BLaER1 treated with 17β-estradiol and CSF1 and Interleukin-3, amounts not matched to agents 10 nM and 100 nM (cell line): ENCODE measurements at regions not wholly inside any gene's neighbourhood (a gene's known extent, or its start where the extent isn't known, plus 50 kb on each side); places are given as distances from the start of the nearest gene placed in this dataset.
"Not testable (repeated sequence)": the region's sequence is repeated elsewhere in the genome, so short reads cannot be mapped to it uniquely, and the experiment has no call there.

Experiments
- H3K27ac ChIP-seq, 11 experiments: shearing (Covaris generic); formaldehyde crosslinking; 2 replicates each; pipeline ENCODE4 v1.8.1; 2022
- H3K27me3 ChIP-seq, 11 experiments: shearing (Covaris generic); formaldehyde crosslinking; 2 replicates each; pipeline ENCODE4 v1.8.1; 2022
- H3K36me3 ChIP-seq, 11 experiments: shearing (Covaris generic); formaldehyde crosslinking; 2 replicates each; pipeline ENCODE4 v1.8.1; 2022
- H3K4me1 ChIP-seq, 10 experiments: shearing (Covaris generic); formaldehyde crosslinking; 2 replicates each; pipeline ENCODE4 v1.8.1; 2022
- H3K4me2 ChIP-seq, 11 experiments: shearing (Covaris generic); formaldehyde crosslinking; 2 replicates each; pipeline ENCODE4 v1.8.1; 2022
- H3K4me3 ChIP-seq, 10 experiments: shearing (Covaris generic); formaldehyde crosslinking; 2 replicates each; pipeline ENCODE4 v1.8.1; 2022
- H3K9ac ChIP-seq, 11 experiments: shearing (Covaris generic); formaldehyde crosslinking; 2 replicates each; pipeline ENCODE4 v1.8.1; 2022
- H3K9me3 ChIP-seq, 11 experiments: shearing (Covaris generic); formaldehyde crosslinking; replicated peaks in 1 of 11; 2 replicates each; pipeline ENCODE4 v1.8.1; 2022
- H4K20me1 ChIP-seq, 11 experiments: shearing (Covaris generic); formaldehyde crosslinking; 2 replicates each; pipeline ENCODE4 v1.8.1; 2022
- Cebpa-rat ChIP-seq, 11 experiments: shearing (Covaris generic); IDR thresholded peaks; 2 replicates each; pipeline ENCODE4 v1.8.1; 2022

DNA sequence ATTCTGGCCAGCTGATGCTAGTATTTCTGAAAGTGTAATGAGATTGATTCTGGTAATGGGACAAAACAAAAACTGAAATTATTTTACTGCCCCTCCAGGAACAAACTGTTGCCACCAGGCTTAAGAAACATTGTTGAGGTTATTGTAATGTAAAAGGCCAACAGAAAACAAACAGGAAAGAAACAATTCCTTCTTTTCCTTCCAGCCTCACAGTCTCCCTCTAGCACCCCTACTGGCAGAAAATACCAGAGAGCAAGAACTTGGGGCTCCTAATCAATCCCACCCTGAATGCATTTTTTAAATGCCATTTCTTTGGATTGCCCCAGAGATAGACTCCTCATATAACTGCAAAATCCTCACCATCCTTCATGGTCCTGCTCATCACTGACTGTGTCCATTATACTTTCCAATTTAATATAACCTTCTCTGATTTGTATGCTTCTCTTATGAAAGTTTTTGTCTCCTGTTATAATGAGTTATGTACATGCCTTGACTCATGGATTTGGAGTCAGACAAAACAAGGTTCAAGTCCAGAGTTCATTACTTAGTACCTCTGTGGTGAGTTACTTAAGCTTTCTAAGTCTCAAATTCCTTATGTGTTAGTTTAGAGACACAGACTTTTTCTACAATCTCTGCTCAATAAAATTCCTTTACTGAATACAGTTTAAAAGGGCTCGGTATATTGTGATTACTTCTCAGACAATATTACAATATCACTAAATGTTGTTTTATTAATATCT lies 157.9 kb upstream of the FBN2 start:
- Histone ChIP-seq H3K4me1 (no peaks in the 10 kb centered on the region), H3K9me3 (peaks cover 0 to 7% (median 0%) of the 10 kb centered on the region in 11 experiments; a peak in 1 of 22 replicates), H3K27ac (no peak overlapping the region), H3K9ac (no peak overlapping the region), H3K4me2 (no peak overlapping the region), H3K27me3 (no peaks in the 10 kb centered on the region), H4K20me1 (no peaks in the 10 kb centered on the region), H3K4me3 (no peak overlapping the region), H3K36me3 (no peaks in the 10 kb centered on the region)
- no peak for TF ChIP-seq Cebpa-rat (IDR thresholded peaks at IDR 0.05)

GRCh38 chr5:128701301-128701700 lies 163.3 kb upstream of the FBN2 start:
- H4K20me1 ChIP-seq = no peaks in the 10 kb centered on the region
- H3K9ac ChIP-seq = no peak overlapping the region
- H3K4me3 ChIP-seq = no peak overlapping the region
- no peak for TF ChIP-seq Cebpa-rat (IDR thresholded peaks at IDR 0.05)
- no peaks in the 10 kb centered on the region for H3K36me3 ChIP-seq
- no peak overlapping the region for H3K4me2 ChIP-seq
- 0 out of 22 replicates have a peak, but pooled peaks cover 0 to 4% (median 0%) of the 10 kb centered on the region in 11 experiments for H3K9me3 ChIP-seq
- H3K4me1 ChIP-seq = peaks cover 0 to 7% (median 0%) of the 10 kb centered on the region in 10 experiments; a peak in 6 of 20 replicates
- H3K27me3 ChIP-seq = no peaks in the 10 kb centered on the region
- no peak overlapping the region for H3K27ac ChIP-seq

DNA sequence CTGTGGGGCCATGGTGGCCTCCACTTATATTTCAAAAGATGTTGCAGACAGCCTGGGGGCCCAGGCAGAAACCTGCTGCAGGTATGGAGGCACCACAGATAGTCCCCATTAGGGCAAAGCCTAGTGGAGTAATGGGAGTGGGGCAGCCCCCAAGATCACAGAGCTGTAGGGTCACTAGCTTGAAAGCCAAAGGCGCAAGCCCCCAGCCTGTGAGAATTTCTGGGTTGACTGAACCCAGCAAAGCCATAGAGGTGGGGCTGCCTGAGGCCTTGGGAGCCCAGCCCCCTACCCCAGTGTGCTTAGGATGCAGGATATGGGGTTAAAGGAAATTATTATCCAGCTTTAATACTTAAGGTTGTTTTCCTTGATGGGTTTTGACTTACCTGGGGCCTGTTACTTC lies 165.3 kb upstream of the FBN2 start:
- no peak for TF ChIP-seq Cebpa-rat (IDR thresholded peaks at IDR 0.05)
- no peak overlapping the region for H3K4me2 ChIP-seq
- H3K4me1 ChIP-seq = peaks cover 0 to 7% (median 0%) of the 10 kb centered on the region in 10 experiments; a peak in 6 of 20 replicates
- no peaks in the 10 kb centered on the region for H4K20me1 ChIP-seq
- H3K4me3 ChIP-seq = no peak overlapping the region
- no peak overlapping the region for H3K9ac ChIP-seq
- H3K27ac ChIP-seq = no peak overlapping the region
- no peaks in the 10 kb centered on the region for H3K36me3 ChIP-seq
- peaks cover 0 to 13% (median 0%) of the 10 kb centered on the region in 11 experiments; a peak in 5 of 22 replicates for H3K9me3 ChIP-seq
- no peaks in the 10 kb centered on the region for H3K27me3 ChIP-seq

DNA sequence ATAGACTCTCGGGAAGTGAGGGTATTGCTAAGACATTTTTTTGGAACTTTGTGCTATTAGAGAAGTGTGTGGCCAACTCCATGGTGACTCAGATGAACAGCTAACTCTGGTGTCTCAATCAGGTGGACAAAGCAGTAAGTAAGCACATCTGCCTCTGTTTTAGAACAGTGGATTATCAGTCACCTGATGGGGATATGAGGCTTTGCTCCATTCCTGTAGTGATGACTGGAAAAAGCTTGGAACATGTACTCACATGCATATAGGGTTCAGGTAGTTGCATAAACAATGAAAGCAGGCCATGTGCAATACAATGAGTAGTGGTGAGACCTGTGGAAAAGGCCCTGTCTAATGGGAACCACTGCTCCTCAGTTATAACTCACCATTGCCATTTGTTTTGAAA lies 168.2 kb upstream of the FBN2 start:
- H3K4me3 ChIP-seq = no peak overlapping the region
- no peak overlapping the region for H3K27ac ChIP-seq
- peaks cover 0 to 13% (median 0%) of the 10 kb centered on the region in 11 experiments; a peak in 5 of 22 replicates for H3K9me3 ChIP-seq
- no peak overlapping the region for H3K4me2 ChIP-seq
- peaks cover 0 to 7% (median 0%) of the 10 kb centered on the region in 10 experiments; a peak in 6 of 20 replicates for H3K4me1 ChIP-seq
- no peaks in the 10 kb centered on the region for H4K20me1 ChIP-seq
- no peak for TF ChIP-seq Cebpa-rat (IDR thresholded peaks at IDR 0.05)
- H3K9ac ChIP-seq = no peak overlapping the region
- no peaks in the 10 kb centered on the region for H3K36me3 ChIP-seq
- no peaks in the 10 kb centered on the region for H3K27me3 ChIP-seq

GRCh38 chr5:128708841-128709240 lies 170.8 kb upstream of the FBN2 start:
- Histone ChIP-seq H3K36me3 (no peaks in the 10 kb centered on the region), H3K27me3 (no peaks in the 10 kb centered on the region), H3K4me3 (no peak overlapping the region), H3K27ac (no peak overlapping the region), H3K4me1 (peaks cover 0 to 7% (median 0%) of the 10 kb centered on the region in 10 experiments; a peak in 6 of 20 replicates), H3K9ac (no peak overlapping the region), H3K4me2 (no peak overlapping the region), H3K9me3 (peaks cover 0 to 13% (median 0%) of the 10 kb centered on the region in 11 experiments; a peak in 5 of 22 replicates), H4K20me1 (no peaks in the 10 kb centered on the region)
- no peak for TF ChIP-seq Cebpa-rat (IDR thresholded peaks at IDR 0.05)

DNA sequence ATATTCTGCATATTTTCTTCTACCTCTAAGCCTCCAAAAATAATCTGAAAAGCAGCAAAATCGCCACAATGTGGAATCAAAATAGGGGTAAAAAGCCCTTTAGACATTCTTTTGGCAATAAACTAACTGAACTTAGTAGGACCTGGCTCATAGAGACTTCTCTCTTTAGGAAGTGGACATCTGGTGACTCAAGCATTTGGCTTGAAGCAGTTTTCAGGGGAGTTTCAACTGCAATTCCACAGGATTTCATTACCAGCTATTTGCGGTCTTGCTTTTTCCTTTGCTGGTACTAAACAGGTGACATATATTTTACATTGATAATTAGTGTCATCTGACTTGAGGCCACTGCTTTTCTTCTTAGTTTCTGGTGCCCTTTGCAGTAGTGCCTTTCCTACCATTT lies 173.2 kb upstream of the FBN2 start:
- no peak overlapping the region for H3K4me2 ChIP-seq
- H3K36me3 ChIP-seq = no peaks in the 10 kb centered on the region
- no peaks in the 10 kb centered on the region for H3K4me1 ChIP-seq
- no peak overlapping the region for H3K27ac ChIP-seq
- no peaks in the 10 kb centered on the region for H4K20me1 ChIP-seq
- H3K9me3 ChIP-seq = peaks cover 0 to 13% (median 0%) of the 10 kb centered on the region in 11 experiments; a peak in 6 of 22 replicates
- no peak for TF ChIP-seq Cebpa-rat (IDR thresholded peaks at IDR 0.05)
- H3K9ac ChIP-seq = no peak overlapping the region
- no peak overlapping the region for H3K4me3 ChIP-seq
- H3K27me3 ChIP-seq = no peaks in the 10 kb centered on the region

GRCh38 chr5:128714551-128714950 lies 176.5 kb upstream of the FBN2 start:
- Histone ChIP-seq H3K27me3 (no peaks in the 10 kb centered on the region), H3K9me3 (peaks cover 0 to 3% (median 0%) of the 10 kb centered on the region in 11 experiments; a peak in 1 of 22 replicates), H3K4me3 (no peak overlapping the region), H3K36me3 (no peaks in the 10 kb centered on the region), H3K27ac (no peak overlapping the region), H3K4me2 (no peak overlapping the region), H3K4me1 (no peaks in the 10 kb centered on the region), H4K20me1 (no peaks in the 10 kb centered on the region), H3K9ac (no peak overlapping the region)
- no peak for TF ChIP-seq Cebpa-rat (IDR thresholded peaks at IDR 0.05)

DNA sequence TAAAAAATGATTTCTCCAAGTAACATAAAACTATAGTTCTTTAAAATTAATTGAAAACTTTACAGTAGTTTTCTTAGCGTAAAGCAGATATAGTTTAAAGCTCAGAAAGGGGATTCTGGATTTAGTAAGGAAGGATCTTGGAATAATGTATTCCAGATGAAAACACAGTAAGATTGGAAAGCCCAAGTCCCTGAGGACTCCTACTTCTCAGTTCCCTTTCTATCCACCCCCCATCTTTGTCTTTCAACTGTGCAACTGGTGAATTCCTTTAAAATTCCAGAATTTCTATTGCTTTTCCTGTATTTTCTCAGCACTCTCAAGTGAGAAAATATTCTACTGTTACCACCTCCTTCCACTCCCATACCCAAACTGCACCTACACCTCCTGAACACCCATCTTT lies 184.5 kb upstream of the FBN2 start:
- Histone ChIP-seq H3K27me3 (no peaks in the 10 kb centered on the region), H4K20me1 (no peaks in the 10 kb centered on the region), H3K4me1 (no peaks in the 10 kb centered on the region), H3K9me3 (peaks cover 0 to 6% (median 0%) of the 10 kb centered on the region in 11 experiments; a peak in 1 of 22 replicates), H3K4me3 (no peak overlapping the region), H3K36me3 (no peaks in the 10 kb centered on the region), H3K27ac (no peak overlapping the region), H3K4me2 (no peak overlapping the region), H3K9ac (no peak overlapping the region)
- TF ChIP-seq Cebpa-rat (IDR thresholded peaks at IDR 0.05) = no peak

GRCh38 chr5:128730021-128730420 lies 192.0 kb upstream of the FBN2 start:
- H3K9ac ChIP-seq, H4K20me1 ChIP-seq, H3K27me3 ChIP-seq, H3K36me3 ChIP-seq, H3K4me1 ChIP-seq, H3K4me3 ChIP-seq, H3K27ac ChIP-seq, H3K4me2 ChIP-seq, H3K9me3 ChIP-seq: not testable (repeated sequence)

- not testable (repeated sequence) for H3K27ac ChIP-seq, H3K9me3 ChIP-seq, H3K4me3 ChIP-seq, H3K36me3 ChIP-seq, H3K4me2 ChIP-seq, H3K4me1 ChIP-seq, H3K9ac ChIP-seq, H4K20me1 ChIP-seq, H3K27me3 ChIP-seq
These were observed 197.6 kb upstream of the FBN2 start for GRCh38 chr5:128735656-128736055.
